HG02588 (cell line): ENCODE measurements at regions not wholly inside any gene's neighbourhood (a gene's known extent, or its start where the extent isn't known, plus 50 kb on each side); places are given as distances from the start of the nearest gene placed in this dataset.
A peak's percentile ranks its signal among the peaks of the same experiment; 100 is the strongest.
"Not testable (repeated sequence)": the region's sequence is repeated elsewhere in the genome, so short reads cannot be mapped to it uniquely, and the experiment has no call there.

Experiments
- ATAC-seq: cut with Tn5 transposase; IDR thresholded peaks from one replicate; pipeline ENCODE4 v1.9.1; 2021; ENCODE audit warnings: mild to moderate bottlenecking, moderate library complexity; ENCODE audit not compliant: unreplicated experiment

GRCh38 chr6:105858639-105859038 lies 227.5 kb upstream of the PRDM1 start:
- not testable (repeated sequence) for ATAC-seq

DNA sequence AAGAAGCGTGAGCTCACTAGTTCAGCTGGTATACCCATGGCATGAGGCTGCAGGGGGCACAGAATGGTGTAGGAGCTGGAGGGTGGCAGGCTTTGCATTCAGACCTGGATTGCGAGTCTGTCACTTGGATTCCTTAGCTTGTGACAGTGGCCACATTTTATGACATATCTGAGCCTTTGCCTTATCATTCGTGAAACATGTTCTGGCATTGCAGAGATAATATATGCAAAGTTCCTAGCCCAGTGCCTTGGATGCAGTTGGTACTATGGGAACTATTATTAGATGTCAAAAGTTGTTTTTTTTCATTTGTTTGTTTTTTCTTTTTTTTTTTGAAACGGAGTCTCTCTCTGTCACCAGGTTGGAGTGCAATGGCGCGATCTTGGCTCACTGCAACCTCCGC lies 230.7 kb upstream of the PRDM1 start:
- no peak for ATAC-seq

DNA sequence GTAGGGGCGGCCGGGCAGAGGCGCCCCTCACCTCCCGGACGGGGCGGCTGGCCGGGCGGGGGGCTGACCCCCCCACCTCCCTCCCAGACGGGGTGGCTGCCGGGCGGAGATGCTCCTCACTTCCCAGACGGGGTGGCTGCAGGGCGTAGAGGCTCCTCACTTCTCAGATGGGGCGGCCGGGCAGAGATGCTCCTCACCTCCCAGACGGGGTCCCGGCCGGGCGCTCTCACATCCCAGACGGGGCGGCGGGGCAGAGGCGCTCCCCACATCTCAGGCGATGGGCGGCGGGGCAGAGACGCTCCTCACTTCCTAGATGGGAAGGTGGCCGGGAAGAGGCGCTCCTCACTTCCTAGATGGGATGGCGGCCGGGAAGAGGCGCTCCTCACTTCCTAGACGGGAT lies 232.2 kb upstream of the PRDM1 start:
- ATAC-seq = not testable (repeated sequence)

DNA sequence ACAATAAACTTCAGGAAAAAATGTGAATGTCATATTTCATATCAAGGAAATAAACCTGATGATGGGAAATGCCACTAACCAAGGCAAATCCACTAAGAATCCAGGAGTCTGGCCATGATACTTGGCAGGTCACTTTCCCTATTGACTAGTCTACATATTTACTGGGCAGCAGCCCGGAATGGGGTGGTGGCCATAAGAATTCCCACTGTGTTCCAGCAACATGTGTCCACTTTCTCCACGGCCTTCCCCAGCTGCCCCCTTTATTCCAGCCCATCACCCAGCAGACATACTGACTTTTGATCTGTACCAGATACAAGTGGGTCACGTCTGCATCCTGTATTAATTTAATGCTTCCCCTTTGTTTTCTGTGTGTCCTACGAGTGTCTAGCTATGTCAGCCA lies 234.5 kb upstream of the PRDM1 start:
- no peak for ATAC-seq

- ATAC-seq = no peak
Measured at GRCh38 chr6:105851113-105851580, 235.0 kb upstream of the PRDM1 start.

DNA sequence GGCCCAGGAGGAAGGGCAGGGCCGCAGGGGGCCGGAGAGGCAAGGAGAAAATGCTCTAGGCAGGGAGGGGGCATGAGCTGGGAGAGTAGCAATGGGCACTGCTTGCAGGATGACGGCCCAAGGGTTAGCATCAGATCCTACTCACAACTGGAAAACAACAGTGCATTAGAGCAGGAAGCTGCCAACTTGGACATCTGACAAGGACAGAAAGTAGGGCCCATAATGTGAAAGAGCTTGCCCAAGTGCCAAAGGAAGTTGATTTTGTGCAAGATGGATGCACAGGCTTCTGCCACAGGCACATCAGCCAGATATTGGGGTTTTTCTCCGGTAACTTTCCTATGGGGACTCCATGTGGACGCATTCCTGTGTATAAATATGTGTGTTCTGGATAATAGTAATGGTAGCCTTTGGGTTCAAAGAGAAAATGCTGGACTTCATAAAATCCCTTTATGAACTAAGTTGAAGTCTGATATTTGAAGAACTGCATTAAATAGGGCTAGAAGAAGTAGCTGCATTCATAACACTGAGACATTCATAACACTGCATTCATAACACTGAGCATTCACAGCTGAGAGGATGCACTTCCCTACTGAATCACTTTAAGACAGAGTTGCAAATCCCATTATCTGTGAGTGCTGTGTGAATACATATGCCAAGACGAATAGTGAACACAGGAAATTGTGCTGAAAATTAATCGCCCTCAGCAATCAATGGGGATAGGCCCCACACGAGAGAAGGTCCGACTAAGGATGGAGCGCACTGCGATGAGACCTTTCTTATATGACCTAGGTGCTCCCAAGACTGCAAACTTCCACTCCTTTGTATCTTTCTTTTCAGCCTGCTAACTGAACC lies 235.6 kb upstream of the PRDM1 start:
- ATAC-seq = no peak

GRCh38 chr6:105849746-105850145 lies 236.4 kb upstream of the PRDM1 start:
- ATAC-seq = no peak

- no peak for ATAC-seq
Measured at GRCh38 chr6:105847433-105847832, 238.7 kb upstream of the PRDM1 start.

GRCh38 chr6:105844275-105844883 lies 241.8 kb upstream of the PRDM1 start:
- no peak for ATAC-seq

DNA sequence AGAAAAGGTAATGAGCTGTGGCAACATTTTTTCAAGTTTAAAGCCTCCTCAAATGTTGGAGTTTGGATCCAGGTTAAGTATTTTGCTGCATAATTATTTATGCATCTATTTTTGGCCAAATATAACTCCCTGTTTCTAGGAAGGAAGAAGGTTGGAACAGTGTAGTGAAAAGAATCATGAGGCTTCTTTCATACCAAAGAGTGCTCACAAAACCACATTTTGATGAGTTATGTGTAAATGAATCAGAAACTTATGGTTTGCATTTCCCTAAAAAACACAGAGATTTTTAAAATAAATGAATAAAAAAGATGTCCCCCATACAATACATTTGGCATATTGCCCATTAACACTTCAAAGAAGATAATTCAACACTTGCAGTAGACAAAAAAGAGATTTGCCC lies 246.9 kb upstream of the PRDM1 start:
- ATAC-seq = no peak

DNA sequence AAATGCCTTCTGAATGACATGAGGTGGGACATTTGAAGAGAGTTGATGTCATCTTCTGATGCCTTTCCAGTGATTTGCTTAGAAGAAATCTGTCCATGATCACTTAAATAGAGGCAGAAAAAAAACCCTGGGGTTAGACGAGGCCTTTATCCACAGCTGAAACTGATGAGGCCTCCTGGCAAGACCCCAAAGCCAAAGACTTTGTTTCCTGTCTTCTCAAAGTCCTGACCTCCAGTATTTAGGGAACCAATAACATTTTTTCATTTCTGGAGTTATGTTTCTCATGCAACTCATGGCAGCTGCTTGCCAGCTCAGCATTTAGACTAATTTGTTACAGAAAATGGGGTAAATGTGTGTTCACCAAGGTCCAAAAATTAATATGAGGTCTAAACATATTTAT lies 248.0 kb upstream of the PRDM1 start:
- no peak for ATAC-seq

GRCh38 chr6:105836889-105837288 lies 249.2 kb upstream of the PRDM1 start:
- no peak for ATAC-seq

GRCh38 chr6:105836379-105836778 lies 249.8 kb upstream of the PRDM1 start:
- no peak for ATAC-seq

DNA sequence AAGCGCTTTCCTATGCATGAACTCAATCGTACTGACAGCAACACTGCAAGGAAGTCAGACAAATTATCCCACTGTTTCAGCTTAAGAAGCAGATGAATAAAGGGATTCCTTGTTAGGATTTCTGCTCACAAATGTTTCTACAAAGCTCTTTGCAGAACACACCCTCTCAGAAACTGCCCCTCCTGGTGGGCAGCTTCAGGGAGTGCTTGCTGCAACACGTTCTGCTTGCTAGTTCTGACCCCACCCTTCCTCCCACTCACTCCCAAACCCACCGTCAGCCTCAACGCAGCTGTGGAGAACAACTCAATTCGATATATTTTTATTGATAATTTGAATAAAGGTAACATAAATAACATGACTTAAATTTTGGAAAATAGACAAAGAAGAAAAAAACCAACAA lies 250.8 kb upstream of the PRDM1 start:
- no peak for ATAC-seq

- ATAC-seq = no peak
Measured at GRCh38 chr6:105833959-105834947, 251.9 kb upstream of the PRDM1 start.

DNA sequence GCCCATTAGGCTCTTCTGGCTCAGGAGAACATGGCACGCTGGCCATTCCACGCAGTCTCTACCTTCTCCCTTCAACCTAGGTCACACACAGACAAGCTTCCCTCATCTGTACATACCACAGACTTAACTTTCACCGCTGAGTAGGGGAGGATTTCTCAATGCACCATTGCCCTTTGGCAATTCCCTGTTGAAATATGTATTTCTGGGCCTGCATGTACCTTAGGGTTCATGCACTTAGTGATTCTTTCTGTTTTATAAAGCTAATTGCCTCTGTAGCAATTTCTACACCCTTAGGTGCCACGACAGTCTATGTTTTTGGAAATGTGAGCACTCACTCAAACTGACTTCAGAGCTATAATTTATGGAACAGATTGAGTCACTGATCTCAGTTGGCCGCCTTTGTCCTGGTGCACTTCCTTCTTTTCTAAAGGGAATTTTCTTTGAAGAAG lies 253.8 kb upstream of the PRDM1 start:
- ATAC-seq = no peak

- ATAC-seq = no peak
Measured at GRCh38 chr6:105831311-105832097, 254.6 kb upstream of the PRDM1 start.

- ATAC-seq = no peak
Measured at GRCh38 chr6:105825210-105825609, 260.9 kb upstream of the PRDM1 start.

DNA sequence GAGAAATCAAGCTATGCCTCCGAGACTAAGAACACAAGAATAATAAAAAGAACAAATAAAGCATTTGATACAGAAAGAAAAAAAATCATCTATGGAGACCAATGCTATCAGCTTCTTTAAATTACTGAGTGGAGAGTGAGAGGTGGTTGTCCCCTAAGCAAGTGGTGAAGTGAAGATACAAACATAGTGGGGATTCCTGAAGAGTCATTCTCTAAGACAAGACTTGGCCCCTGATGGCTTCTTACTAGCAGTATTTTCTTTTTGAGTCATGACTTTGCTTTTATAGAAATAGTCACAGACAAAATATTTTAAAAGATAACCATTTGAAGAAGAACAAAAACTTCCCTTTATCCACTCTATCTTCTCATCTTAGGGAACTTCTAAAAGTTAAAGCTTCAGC lies 261.4 kb upstream of the PRDM1 start:
- peak; percentile 66 for ATAC-seq

DNA sequence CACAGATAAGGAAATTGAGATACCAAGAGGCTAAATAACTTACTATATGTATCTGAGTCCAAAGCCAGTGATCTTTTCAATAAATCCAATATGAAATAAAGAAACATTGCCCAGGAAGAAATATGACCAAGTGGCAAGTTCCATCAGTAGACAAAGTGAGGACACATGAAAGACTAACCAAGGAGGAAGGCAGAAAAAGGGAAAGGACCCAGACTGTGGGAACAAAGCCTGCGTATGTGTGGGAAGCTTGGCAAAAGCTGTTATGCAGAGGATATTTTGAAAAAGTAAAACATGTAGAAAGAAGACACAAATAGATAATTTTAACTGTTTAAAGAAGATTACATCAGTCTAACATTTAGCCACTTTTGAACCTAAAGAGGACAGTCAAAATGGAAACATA lies 264.4 kb upstream of the PRDM1 start:
- no peak for ATAC-seq
